ENCODE measurements at regions not wholly inside any gene's neighbourhood (a gene's known extent, or its start where the extent isn't known, plus 50 kb on each side); places are given as distances from the start of the nearest gene placed in this dataset.

- no peak for TF ChIP-seq CTCF (IDR thresholded peaks at IDR 0.05; ENCODE audit: low read depth, low read length)
- DNase-seq (ENCODE audit: extremely low read depth, low read depth), result no peak
Observed at GRCh38 chr15:100703032-100703578, 100.7 kb downstream of the ASB7 start.

GRCh38 chr15:100703671-100704070 lies 101.3 kb downstream of the ASB7 start:
- no peak for TF ChIP-seq CTCF (IDR thresholded peaks at IDR 0.05; ENCODE audit: low read depth, low read length)
- no peak for DNase-seq (ENCODE audit: extremely low read depth, low read depth)

DNA sequence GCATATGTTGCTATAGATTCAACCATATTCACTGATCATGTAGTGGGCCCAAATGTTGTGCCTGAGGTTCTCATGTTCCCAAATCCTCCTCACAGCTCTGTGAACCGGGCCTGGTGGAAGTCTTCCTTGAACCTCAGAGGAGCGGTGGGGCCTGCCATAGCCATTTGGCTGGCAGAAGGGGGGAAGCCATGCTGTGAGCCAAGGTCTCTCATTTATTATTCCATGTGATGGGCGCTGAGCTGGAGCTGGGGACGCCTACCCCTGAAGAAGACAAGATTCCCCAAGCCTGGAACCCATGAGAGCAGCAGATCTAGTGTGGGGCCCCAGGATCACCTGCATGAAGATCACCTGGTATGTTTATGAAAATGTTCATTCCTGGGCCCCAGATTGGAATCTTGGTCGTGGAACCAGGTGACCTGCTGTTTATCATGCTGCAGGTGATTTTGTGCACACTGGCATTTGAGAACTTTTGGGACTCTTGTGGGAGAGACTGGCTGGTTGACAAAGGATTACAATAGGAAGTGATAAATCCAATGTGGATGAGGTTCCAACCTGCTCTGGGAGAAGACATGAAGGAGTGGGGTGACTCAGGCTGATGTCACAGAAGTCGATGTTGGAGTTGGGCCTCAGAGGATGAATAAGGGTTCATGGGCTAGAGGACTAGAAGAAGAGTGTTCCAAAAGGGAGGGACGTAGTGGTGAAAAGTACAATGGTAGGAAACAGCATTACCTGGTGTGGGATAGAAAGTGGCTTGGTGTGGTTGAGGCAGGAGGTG lies 102.1 kb downstream of the ASB7 start:
- no peak for DNase-seq (ENCODE audit: extremely low read depth, low read depth)
- no peak for TF ChIP-seq CTCF (IDR thresholded peaks at IDR 0.05; ENCODE audit: low read depth, low read length)

- no peak for TF ChIP-seq CTCF (IDR thresholded peaks at IDR 0.05; ENCODE audit: low read depth, low read length)
- no peak for DNase-seq (ENCODE audit: extremely low read depth, low read depth)
Observed at GRCh38 chr15:100705065-100705464, 102.7 kb downstream of the ASB7 start.

- DNase-seq (ENCODE audit: extremely low read depth, low read depth), result no peak
- TF ChIP-seq CTCF (IDR thresholded peaks at IDR 0.05; ENCODE audit: low read depth, low read length), result no peak
Observed at GRCh38 chr15:100705841-100706240, 103.5 kb downstream of the ASB7 start.

GRCh38 chr15:100707229-100707628 lies 104.8 kb downstream of the ASB7 start:
- TF ChIP-seq CTCF (IDR thresholded peaks at IDR 0.05; ENCODE audit: low read depth, low read length), result no peak
- no peak for DNase-seq (ENCODE audit: extremely low read depth, low read depth)

DNA sequence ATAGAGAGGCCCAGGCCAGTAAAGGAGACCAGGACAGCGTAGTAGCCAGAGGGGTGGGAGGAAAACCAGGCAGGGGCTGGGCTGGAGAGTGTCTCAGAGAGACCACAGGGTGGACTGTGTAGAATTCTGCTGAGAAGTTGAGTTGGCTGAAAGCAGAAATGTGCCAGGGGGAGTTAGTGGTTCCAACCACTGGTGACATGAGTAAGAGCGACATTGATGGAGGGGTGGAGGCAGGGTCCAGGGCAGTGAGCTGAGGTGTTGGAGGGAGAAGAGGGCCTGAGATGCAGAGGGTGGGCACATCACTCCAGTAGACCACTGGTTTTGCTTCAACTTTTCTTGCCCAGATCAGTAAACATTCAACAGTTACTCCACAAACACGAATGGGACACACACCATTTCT lies 106.5 kb downstream of the ASB7 start:
- TF ChIP-seq CTCF (IDR thresholded peaks at IDR 0.05; ENCODE audit: low read depth, low read length), result no peak
- DNase-seq (ENCODE audit: extremely low read depth, low read depth), result no peak

Measured in AG09319 (cell line).